ENCODE measurements at regions not wholly inside any gene's neighbourhood (a gene's known extent, or its start where the extent isn't known, plus 50 kb on each side); places are given as distances from the start of the nearest gene placed in this dataset.

GRCh38 chr10:128326851-128327250, 200.6 kb upstream of the MKI67 start:
- TF ChIP-seq, protein P1, sequence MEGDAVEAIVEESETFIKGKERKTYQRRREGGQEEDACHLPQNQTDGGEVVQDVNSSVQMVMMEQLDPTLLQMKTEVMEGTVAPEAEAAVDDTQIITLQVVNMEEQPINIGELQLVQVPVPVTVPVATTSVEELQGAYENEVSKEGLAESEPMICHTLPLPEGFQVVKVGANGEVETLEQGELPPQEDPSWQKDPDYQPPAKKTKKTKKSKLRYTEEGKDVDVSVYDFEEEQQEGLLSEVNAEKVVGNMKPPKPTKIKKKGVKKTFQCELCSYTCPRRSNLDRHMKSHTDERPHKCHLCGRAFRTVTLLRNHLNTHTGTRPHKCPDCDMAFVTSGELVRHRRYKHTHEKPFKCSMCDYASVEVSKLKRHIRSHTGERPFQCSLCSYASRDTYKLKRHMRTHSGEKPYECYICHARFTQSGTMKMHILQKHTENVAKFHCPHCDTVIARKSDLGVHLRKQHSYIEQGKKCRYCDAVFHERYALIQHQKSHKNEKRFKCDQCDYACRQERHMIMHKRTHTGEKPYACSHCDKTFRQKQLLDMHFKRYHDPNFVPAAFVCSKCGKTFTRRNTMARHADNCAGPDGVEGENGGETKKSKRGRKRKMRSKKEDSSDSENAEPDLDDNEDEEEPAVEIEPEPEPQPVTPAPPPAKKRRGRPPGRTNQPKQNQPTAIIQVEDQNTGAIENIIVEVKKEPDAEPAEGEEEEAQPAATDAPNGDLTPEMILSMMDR (IDR thresholded peaks at IDR 0.05; ENCODE audit: low read depth, low read length, poor library complexity, severe bottlenecking): no peak
- TF ChIP-seq EZH2phosphoT487 (IDR thresholded peaks at IDR 0.05; ENCODE audit: borderline replicate concordance, low read length): no peak

Measured in DOHH2 (cell line).